Peyer's patch (tissue), 4 donors: ENCODE measurements at regions not wholly inside any gene's neighbourhood (a gene's known extent, or its start where the extent isn't known, plus 50 kb on each side); places are given as distances from the start of the nearest gene placed in this dataset.

ENCODE experiments used
- DNase-seq, 3 donors: peaks; one replicate each; pipeline ENCODE4 v3.0.0-alpha.2; 2017 to 2019
- H3K27ac ChIP-seq, 4 donors: fragments of 200-600 bp; sonication (generic); one replicate each; pipeline ENCODE4 v1.5.1; 2016 to 2019
- H3K27me3 ChIP-seq, 2 donors: fragments of 200-600 bp; sonication (generic); one replicate each; pipeline ENCODE4 v1.5.1; 2019
- H3K36me3 ChIP-seq, 3 donors: fragments of 200-600 bp; sonication (generic); one replicate each; pipeline ENCODE4 v1.5.1; 2016 to 2019
- H3K4me1 ChIP-seq, 4 donors: fragments of 200-600 bp; sonication (generic); one replicate each; pipeline ENCODE4 v1.5.1; 2016 to 2019
- H3K4me3 ChIP-seq, 4 donors: fragments of 200-600 bp; sonication (generic); 1 replicate in 3 of 4; 2 replicates in 1 of 4; pipeline ENCODE4 v1.5.1; 2016 to 2019; ENCODE audit warnings: mild to moderate bottlenecking in 1 of 4
- H3K9me3 ChIP-seq, 4 donors: fragments of 200-600 bp; sonication (generic); one replicate each; pipeline ENCODE4 v1.5.1; 2016 to 2019; ENCODE audit warnings: mild to moderate bottlenecking in 1 of 4
- POLR2A ChIP-seq, 2 donors: fragments of 450-650 bp; IDR thresholded peaks; one replicate each; pipeline ENCODE4 v1.5.1; 2017; ENCODE audit warnings: antibody characterized with exemption in 2 of 2, mild to moderate bottlenecking in 2 of 2, moderate library complexity in 2 of 2
- TF ChIP-seq, protein P1 (sequence below), 6 experiments: fragments of 450-650 bp in 4 of 6; fragments of 200-600 bp in 2 of 6; sonication (generic) in 1 of 6; IDR thresholded peaks; one replicate each; pipeline ENCODE4 v1.5.1; 2017 to 2019; ENCODE audit warnings: antibody characterized with exemption in 6 of 6, mild to moderate bottlenecking in 3 of 6, moderate library complexity in 1 of 6

DNA sequence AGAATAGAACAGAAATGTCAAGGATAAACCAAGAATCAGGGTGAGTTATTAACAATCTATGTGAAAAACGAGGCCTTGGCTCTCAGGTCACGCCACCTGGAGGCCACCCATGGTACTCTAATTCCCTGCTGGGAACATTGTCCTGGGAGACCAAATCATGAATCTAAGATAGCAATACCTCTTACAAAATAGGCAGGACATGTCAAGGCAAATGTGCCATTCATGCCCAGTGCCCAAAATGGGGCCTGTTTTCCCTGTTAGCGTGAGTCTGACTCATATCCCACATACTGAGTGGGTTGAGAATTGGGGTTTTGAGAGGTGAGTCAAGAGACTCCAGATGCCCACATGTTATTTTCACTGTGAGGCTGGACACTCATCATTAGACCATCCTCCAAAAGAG lies 380.8 kb downstream of the HHIPL2 start:
- Histone ChIP-seq H3K27ac (no peak overlapping the region), H3K9me3 (peaks cover 0 to 4% (median 0%) of the 10 kb centered on the region in 4 donors), H3K27me3 (no peaks in the 10 kb centered on the region), H3K36me3 (no peaks in the 10 kb centered on the region), H3K4me3 (no peak overlapping the region), H3K4me1 (no peaks in the 10 kb centered on the region)
- no peak for DNase-seq
- TF ChIP-seq, protein P1, sequence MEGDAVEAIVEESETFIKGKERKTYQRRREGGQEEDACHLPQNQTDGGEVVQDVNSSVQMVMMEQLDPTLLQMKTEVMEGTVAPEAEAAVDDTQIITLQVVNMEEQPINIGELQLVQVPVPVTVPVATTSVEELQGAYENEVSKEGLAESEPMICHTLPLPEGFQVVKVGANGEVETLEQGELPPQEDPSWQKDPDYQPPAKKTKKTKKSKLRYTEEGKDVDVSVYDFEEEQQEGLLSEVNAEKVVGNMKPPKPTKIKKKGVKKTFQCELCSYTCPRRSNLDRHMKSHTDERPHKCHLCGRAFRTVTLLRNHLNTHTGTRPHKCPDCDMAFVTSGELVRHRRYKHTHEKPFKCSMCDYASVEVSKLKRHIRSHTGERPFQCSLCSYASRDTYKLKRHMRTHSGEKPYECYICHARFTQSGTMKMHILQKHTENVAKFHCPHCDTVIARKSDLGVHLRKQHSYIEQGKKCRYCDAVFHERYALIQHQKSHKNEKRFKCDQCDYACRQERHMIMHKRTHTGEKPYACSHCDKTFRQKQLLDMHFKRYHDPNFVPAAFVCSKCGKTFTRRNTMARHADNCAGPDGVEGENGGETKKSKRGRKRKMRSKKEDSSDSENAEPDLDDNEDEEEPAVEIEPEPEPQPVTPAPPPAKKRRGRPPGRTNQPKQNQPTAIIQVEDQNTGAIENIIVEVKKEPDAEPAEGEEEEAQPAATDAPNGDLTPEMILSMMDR (IDR thresholded peaks at IDR 0.05), result peak in 4 of 6 experiments; percentile 30 to 43 (median 34)
- no peak for TF ChIP-seq POLR2A (IDR thresholded peaks at IDR 0.05)

- H3K9me3 ChIP-seq, result peaks cover 0 to under 1% (median 0%) of the 10 kb centered on the region in 4 donors
- H3K4me3 ChIP-seq, result no peak overlapping the region
- no peaks in the 10 kb centered on the region for H3K27me3 ChIP-seq
- H3K36me3 ChIP-seq, result no peaks in the 10 kb centered on the region
- no peaks in the 10 kb centered on the region for H3K4me1 ChIP-seq
- TF ChIP-seq POLR2A (IDR thresholded peaks at IDR 0.05), result no peak
- TF ChIP-seq, protein P1 (IDR thresholded peaks at IDR 0.05), result no peak
- DNase-seq, result no peak
- no peak overlapping the region for H3K27ac ChIP-seq
These were observed 382.3 kb downstream of the HHIPL2 start for GRCh38 chr1:222165629-222166028.

GRCh38 chr1:222163895-222164294 lies 384.0 kb downstream of the HHIPL2 start:
- Histone ChIP-seq H3K4me3 (no peak overlapping the region), H3K36me3 (no peaks in the 10 kb centered on the region), H3K4me1 (no peaks in the 10 kb centered on the region), H3K9me3 (no peaks in the 10 kb centered on the region), H3K27me3 (no peaks in the 10 kb centered on the region), H3K27ac (no peak overlapping the region)
- TF ChIP-seq, protein P1 (IDR thresholded peaks at IDR 0.05), result no peak
- no peak for TF ChIP-seq POLR2A (IDR thresholded peaks at IDR 0.05)
- no peak for DNase-seq

DNA sequence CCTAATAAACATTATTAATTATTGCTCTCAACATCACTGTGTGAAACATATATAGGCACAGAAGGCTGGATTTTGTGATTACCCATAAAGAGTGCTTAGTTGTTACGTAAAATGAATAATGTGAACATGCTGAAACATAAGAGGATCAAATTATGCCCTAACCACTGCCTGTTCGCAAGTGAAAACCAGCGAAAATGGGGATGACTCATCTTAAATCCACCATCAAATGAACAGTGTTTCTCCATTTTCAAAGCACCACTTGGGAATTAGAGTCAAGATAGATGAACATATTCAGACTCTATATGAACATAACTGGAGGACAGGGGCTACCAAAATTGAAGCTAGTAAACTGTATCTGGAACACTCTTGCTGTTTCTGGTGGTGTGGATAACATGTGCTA lies 386.2 kb downstream of the HHIPL2 start:
- no peaks in the 10 kb centered on the region for H3K27me3 ChIP-seq
- H3K4me1 ChIP-seq, result no peaks in the 10 kb centered on the region
- H3K27ac ChIP-seq, result no peak overlapping the region
- DNase-seq, result no peak
- no peaks in the 10 kb centered on the region for H3K9me3 ChIP-seq
- no peaks in the 10 kb centered on the region for H3K36me3 ChIP-seq
- TF ChIP-seq, protein P1 (IDR thresholded peaks at IDR 0.05), result no peak
- H3K4me3 ChIP-seq, result no peak overlapping the region

GRCh38 chr1:222157612-222158011 lies 390.3 kb downstream of the HHIPL2 start:
- H3K4me3 ChIP-seq, result no peak overlapping the region
- no peaks in the 10 kb centered on the region for H3K27me3 ChIP-seq
- H3K4me1 ChIP-seq, result no peaks in the 10 kb centered on the region
- H3K36me3 ChIP-seq, result no peaks in the 10 kb centered on the region
- H3K9me3 ChIP-seq, result no peaks in the 10 kb centered on the region
- no peak overlapping the region for H3K27ac ChIP-seq
- TF ChIP-seq, protein P1 (IDR thresholded peaks at IDR 0.05), result no peak
- TF ChIP-seq POLR2A (IDR thresholded peaks at IDR 0.05), result no peak
- DNase-seq, result no peak

- Histone ChIP-seq H3K4me3 (no peak overlapping the region), H3K4me1 (no peaks in the 10 kb centered on the region), H3K36me3 (no peaks in the 10 kb centered on the region), H3K27ac (no peak overlapping the region), H3K9me3 (no peaks in the 10 kb centered on the region), H3K27me3 (no peaks in the 10 kb centered on the region)
- DNase-seq, result no peak
- TF ChIP-seq POLR2A (IDR thresholded peaks at IDR 0.05), result no peak
- TF ChIP-seq, protein P1 (IDR thresholded peaks at IDR 0.05), result no peak
These were observed 398.3 kb upstream of the DUSP10 start for GRCh38 chr1:222140206-222140605.
